Left cardiac atrium (tissue), 4 donors: ENCODE measurements at regions not wholly inside any gene's neighbourhood (a gene's known extent, or its start where the extent isn't known, plus 50 kb on each side); places are given as distances from the start of the nearest gene placed in this dataset.

ENCODE experiments used
- ATAC-seq, 2 donors: fragments of 200-7000 bp; cut with Tn5 transposase; one replicate each; pipeline ENCODE4 v1.9.1; 2020; ENCODE audit warnings: mild to moderate bottlenecking in 2 of 2, moderate library complexity in 2 of 2
- DNase-seq: peaks from one replicate; pipeline ENCODE4 v3.0.0-alpha.2; 2020
- intact Hi-C, 2 donors: fragments of 100-400 bp; cut with DNase I; formaldehyde crosslinking; loops; one replicate each; pipeline versions ENCODE4 v1.14.1 to v1.15.1; 2022 to 2023
- donor health status: DM: no; HTN: yes; CAD: no.
- donor health status: DM: no; HTN: yes; CAD: no; lungs with severe emphysema.
- donor health status: DM: yes; HTN: yes; CAD: no.
- donor health status: Dilated cardiomyopathy.

- intact Hi-C loops = loop anchor here in 1 of 2 donors (10.0 kb wide), 2 partner anchors 409 to 1769 kb away; partner anchors contain the start of gene SOX9
- no peak for DNase-seq
Observed at GRCh38 chr17:72534265-72534664, 413.4 kb downstream of the SOX9 start.

GRCh38 chr17:72534776-72535175 is 414.0 kb downstream of the SOX9 start:
- DNase-seq = no peak
- ATAC-seq = no peak
- intact Hi-C loops = loop anchor here in 1 of 2 donors (10.0 kb wide), 2 partner anchors 410 to 1770 kb away; partner anchors contain the start of gene SOX9

More at GRCh38 chr17:72534265-72534664, 413.4 kb downstream of the SOX9 start:
- no peak for ATAC-seq

GRCh38 chr17:72535346-72535745 is 414.5 kb downstream of the SOX9 start:
- DNase-seq (no peak), ATAC-seq (no peak)
- intact Hi-C loops = loop anchor here in 1 of 2 donors (10.0 kb wide), 2 partner anchors 411 to 1771 kb away; partner anchors contain the start of gene SOX9

- intact Hi-C loops = loop anchor here in 1 of 2 donors (10.0 kb wide), 2 partner anchors 411 to 1771 kb away; partner anchors contain the start of gene SOX9
- DNase-seq (no peak), ATAC-seq (no peak)
Observed at GRCh38 chr17:72535779-72536178, 415.0 kb downstream of the SOX9 start.

- intact Hi-C loops = loop anchor here in 1 of 2 donors (10.0 kb wide), 2 partner anchors 412 to 1772 kb away; partner anchors contain the start of gene SOX9
Observed at GRCh38 chr17:72536788-72537187, 416.0 kb downstream of the SOX9 start.

GRCh38 chr17:72538443-72538842 is 417.6 kb downstream of the SOX9 start:
- DNase-seq (no peak), ATAC-seq (no peak)
- intact Hi-C loops = loop anchor here in 1 of 2 donors (10.0 kb wide), 2 partner anchors 414 to 1774 kb away; partner anchors contain the start of gene SOX9

More at GRCh38 chr17:72536788-72537187, 416.0 kb downstream of the SOX9 start:
- ATAC-seq (no peak), DNase-seq (no peak)

GRCh38 chr17:72538901-72539352 is 418.1 kb downstream of the SOX9 start:
- DNase-seq (no peak), ATAC-seq (no peak)
- intact Hi-C loops = loop anchor here in 1 of 2 donors (10.0 kb wide), 2 partner anchors 414 to 1774 kb away; partner anchors contain the start of gene SOX9

- peak; percentile 97 for ATAC-seq
- DNase-seq = peak; percentile 69
- intact Hi-C loops = loop anchor here (2.0 to 10.0 kb wide), 6 partner anchors 415 to 1908 kb away; partner anchors contain the start of gene SOX9 (in 1 of the 2)
Observed at GRCh38 chr17:72539981-72540897, 419.4 kb downstream of the SOX9 start.

- DNase-seq = no peak
- no peak for ATAC-seq
- intact Hi-C loops = loop anchor here (5.0 to 10.0 kb wide), 3 partner anchors 1068 to 1910 kb away; no protein-coding TSS in a partner anchor
Observed at GRCh38 chr17:72542317-72542716, 421.5 kb downstream of the SOX9 start.

GRCh38 chr17:72545766-72546165 is 424.9 kb downstream of the SOX9 start:
- ATAC-seq (no peak), DNase-seq (no peak)
- intact Hi-C loops = loop anchor here in 1 of 2 donors (10.0 kb wide), 1 partner anchor 1071 kb away; no protein-coding TSS in a partner anchor

- no peak for DNase-seq
- ATAC-seq = no peak
- intact Hi-C loops = loop anchor here in 1 of 2 donors (10.0 kb wide), 1 partner anchor 632 kb away; no protein-coding TSS in a partner anchor
Observed at GRCh38 chr17:72553051-72553755, 432.4 kb downstream of the SOX9 start.

- intact Hi-C loops = loop anchor here in 1 of 2 donors (10.0 kb wide), 1 partner anchor 630 kb away; no protein-coding TSS in a partner anchor
Observed at GRCh38 chr17:72554508-72554907, 433.7 kb downstream of the SOX9 start.

GRCh38 chr17:72555052-72555451 is 434.2 kb downstream of the SOX9 start:
- DNase-seq (no peak), ATAC-seq (no peak)
- intact Hi-C loops = loop anchor here in 1 of 2 donors (10.0 kb wide), 1 partner anchor 630 kb away; no protein-coding TSS in a partner anchor

More at GRCh38 chr17:72554508-72554907, 433.7 kb downstream of the SOX9 start:
- no peak for DNase-seq
- ATAC-seq = no peak

- intact Hi-C loops = loop anchor here in 1 of 2 donors (10.0 kb wide), 1 partner anchor 628 kb away; no protein-coding TSS in a partner anchor
- ATAC-seq (peak; percentile 45 to 52), DNase-seq (peak; percentile 65)
Observed at GRCh38 chr17:72556944-72557826, 436.4 kb downstream of the SOX9 start.

GRCh38 chr17:72558971-72559476 is 438.2 kb downstream of the SOX9 start:
- DNase-seq (no peak), ATAC-seq (no peak)
- intact Hi-C loops = loop anchor here in 1 of 2 donors (10.0 kb wide), 1 partner anchor 626 kb away; no protein-coding TSS in a partner anchor

- intact Hi-C loops = loop anchor here in 1 of 2 donors (10.0 kb wide), 2 partner anchors 164 to 594 kb away; no protein-coding TSS in a partner anchor
- ATAC-seq (peak in 1 of 2 donors; percentile 75), DNase-seq (no peak)
Observed at GRCh38 chr17:72560303-72561247, 439.8 kb downstream of the SOX9 start.
